OCI-LY1 (cell line): ENCODE measurements at regions not wholly inside any gene's neighbourhood (a gene's known extent, or its start where the extent isn't known, plus 50 kb on each side); places are given as distances from the start of the nearest gene placed in this dataset.

ENCODE experiments used
- H2AFZ ChIP-seq: fragments of 200-600 bp; sonication (generic), shearing (Covaris generic); 2 replicates; pipeline ENCODE4 v1.6.0; 2014; ENCODE audit warnings: antibody characterized with exemption, mild to moderate bottlenecking, low read length
- H3F3A ChIP-seq: fragments of 200-600 bp; sonication (generic), shearing (Covaris generic); 2 replicates; pipeline ENCODE4 v1.6.0; 2014; ENCODE audit warnings: mild to moderate bottlenecking, antibody characterized with exemption, low read length, moderate library complexity; ENCODE audit not compliant: insufficient read depth
- H3K27ac ChIP-seq: fragments of 200-600 bp; sonication (generic); 2 replicates; pipeline ENCODE4 v1.5.1; 2014; ENCODE audit warnings: low read length, mixed run types, mild to moderate bottlenecking, low read depth; ENCODE audit not compliant: poor library complexity, severe bottlenecking
- H3K27me3 ChIP-seq: fragments of 200-600 bp; sonication (generic); 2 replicates; pipeline ENCODE4 v1.6.0; 2014; ENCODE audit warnings: antibody characterized with exemption, mild to moderate bottlenecking, low read length, moderate library complexity; ENCODE audit not compliant: insufficient read depth
- H3K36me3 ChIP-seq: fragments of 200-600 bp; sonication (generic); 2 replicates; pipeline ENCODE4 v1.6.1; 2014; ENCODE audit warnings: mild to moderate bottlenecking, antibody characterized with exemption, low read length, moderate library complexity, mixed read lengths; ENCODE audit not compliant: insufficient read depth
- H3K4me1 ChIP-seq: fragments of 200-600 bp; sonication (generic); 2 replicates; pipeline ENCODE4 v1.5.1; 2014; ENCODE audit warnings: mild to moderate bottlenecking, low read length, moderate library complexity; ENCODE audit not compliant: insufficient read depth, severe bottlenecking
- H3K4me2 ChIP-seq: fragments of 200-600 bp; sonication (generic), shearing (Covaris generic); 2 replicates; pipeline ENCODE4 v1.6.1; 2014; ENCODE audit warnings: low read length
- H3K4me3 ChIP-seq: fragments of 200-600 bp; sonication (generic); 2 replicates; pipeline ENCODE4 v1.5.1; 2014; ENCODE audit warnings: low read length, low read depth, mild to moderate bottlenecking, mixed read lengths; ENCODE audit not compliant: poor library complexity, severe bottlenecking
- H3K79me2 ChIP-seq: fragments of 200-600 bp; shearing (Covaris generic); 2 replicates; pipeline ENCODE4 v1.6.1; 2016; ENCODE audit warnings: mixed run types, low read length, mixed read lengths; ENCODE audit not compliant: insufficient read depth
- H3K9ac ChIP-seq: fragments of 200-600 bp; sonication (generic), shearing (Covaris generic); 2 replicates; pipeline ENCODE4 v1.6.1; 2014; ENCODE audit warnings: mild to moderate bottlenecking, low read length, mixed read lengths
- H3K9me2 ChIP-seq: fragments of 200-600 bp; sonication (generic), shearing (Covaris generic); 2 replicates; pipeline ENCODE4 v1.6.1; 2014; ENCODE audit warnings: low read depth, mild to moderate bottlenecking, low read length, mixed read lengths
- H3K9me3 ChIP-seq: fragments of 200-600 bp; shearing (Covaris generic); 2 replicates; pipeline ENCODE4 v1.6.1; 2014; ENCODE audit warnings: low read length, mixed read lengths
- H4K20me1 ChIP-seq: fragments of 200-600 bp; sonication (generic), shearing (Covaris generic); 2 replicates; pipeline ENCODE4 v1.6.0; 2016; ENCODE audit warnings: mild to moderate bottlenecking, low read length; ENCODE audit not compliant: insufficient read depth
- CTCF ChIP-seq: fragments of 200-600 bp; sonication (generic), shearing (Covaris generic); IDR thresholded peaks from 2 replicates; pipeline ENCODE4 v1.5.1; 2017; ENCODE audit warnings: mild to moderate bottlenecking, antibody characterized with exemption, low read length, moderate library complexity, mixed read lengths
- EZH2 ChIP-seq: fragments of 200-600 bp; sonication (generic), shearing (Covaris generic); IDR thresholded peaks from 2 replicates; pipeline ENCODE4 v1.8.0; 2017; ENCODE audit warnings: borderline replicate concordance, mixed run types, mild to moderate bottlenecking, antibody characterized with exemption, low read length, moderate library complexity, mixed read lengths

- Histone ChIP-seq H3K27ac (no peak overlapping the region), H3K4me3 (no peak overlapping the region), H2AFZ (no peak overlapping the region), H3K4me2 (no peak overlapping the region), H3K9me2 (no peaks in the 10 kb centered on the region), H3K9me3 (no peaks in the 10 kb centered on the region), H3F3A (no peaks in the 10 kb centered on the region), H3K27me3 (no peaks in the 10 kb centered on the region), H4K20me1 (no peaks in the 10 kb centered on the region), H3K4me1 (no peaks in the 10 kb centered on the region), H3K9ac (no peak overlapping the region), H3K36me3 (no peaks in the 10 kb centered on the region), H3K79me2 (no peaks in the 10 kb centered on the region)
- no peak for TF ChIP-seq EZH2
- no peak for TF ChIP-seq CTCF
Observed at GRCh38 chr2:65992198-65992554, 442.7 kb upstream of the MEIS1 start.

DNA sequence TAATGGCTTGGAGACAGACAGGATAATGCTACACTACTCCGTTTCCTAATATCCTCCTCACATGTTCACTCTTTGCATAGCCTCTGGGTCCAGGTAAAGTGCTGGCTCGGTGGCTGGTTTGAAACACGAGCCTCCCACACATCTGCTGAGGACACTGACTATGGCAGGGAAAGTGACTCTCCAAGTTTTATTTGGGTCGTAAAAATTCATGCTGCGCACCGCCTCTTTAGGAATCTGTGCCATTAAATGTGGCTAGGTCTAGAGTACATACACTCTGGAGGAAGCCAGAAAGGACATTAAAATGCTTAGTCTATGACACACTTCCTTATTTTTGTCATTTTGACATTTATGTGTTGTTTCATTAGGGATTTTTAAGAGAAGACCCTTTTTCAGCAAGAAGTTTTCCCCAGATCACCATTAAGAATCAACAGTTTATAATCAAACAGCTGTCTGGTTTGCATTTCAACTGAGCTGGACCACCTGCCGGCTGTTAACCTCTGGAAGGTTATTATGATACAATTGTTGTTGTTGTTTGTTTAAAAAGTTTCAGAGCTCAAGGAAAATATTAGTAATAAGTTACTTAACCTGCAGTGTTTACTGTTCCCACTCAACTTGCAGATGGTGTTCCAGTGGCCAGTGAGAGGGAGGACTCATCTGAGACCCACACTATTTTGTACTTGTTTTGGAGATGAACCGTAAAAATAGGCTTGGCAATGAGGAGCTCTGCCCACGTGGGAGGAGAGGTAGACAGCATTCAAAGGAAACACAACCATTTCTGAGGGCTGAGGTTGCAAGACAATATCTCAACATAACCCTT, 443.3 kb upstream of the MEIS1 start:
- TF ChIP-seq EZH2 (no peak), CTCF (no peak)
- Histone ChIP-seq H3K4me1 (no peaks in the 10 kb centered on the region), H3K36me3 (no peaks in the 10 kb centered on the region), H3K27me3 (no peaks in the 10 kb centered on the region), H3K4me2 (no peak overlapping the region), H3K4me3 (no peak overlapping the region), H3K9ac (no peak overlapping the region), H3K27ac (no peak overlapping the region), H3K9me2 (no peaks in the 10 kb centered on the region), H3F3A (no peaks in the 10 kb centered on the region), H2AFZ (no peak overlapping the region), H3K9me3 (no peaks in the 10 kb centered on the region), H4K20me1 (no peaks in the 10 kb centered on the region), H3K79me2 (no peaks in the 10 kb centered on the region)

DNA sequence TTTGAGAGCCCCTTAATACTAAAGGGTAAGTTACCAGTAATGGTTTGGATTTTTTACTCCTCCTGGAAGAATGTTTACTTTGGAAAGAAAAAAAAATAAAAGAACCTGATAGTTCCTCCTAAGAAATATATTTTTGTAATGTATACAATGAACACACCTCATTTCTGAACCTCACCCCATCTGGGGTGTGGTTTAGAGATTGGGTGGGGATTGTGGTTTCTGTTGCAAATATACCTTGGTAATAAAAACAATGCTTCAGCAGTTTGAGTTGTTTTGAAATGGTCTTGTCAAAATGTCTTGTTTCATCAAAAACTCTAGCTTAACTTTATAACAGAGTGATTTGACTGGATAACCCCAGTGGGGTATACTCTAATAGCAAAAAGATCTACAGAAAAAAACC, 448.9 kb upstream of the MEIS1 start:
- Histone ChIP-seq H3K9me3 (no peaks in the 10 kb centered on the region), H3K27me3 (0 out of 2 replicates have a peak, but pooled peaks cover 3% of the 10 kb centered on the region), H3K9ac (no peak overlapping the region), H3K4me3 (no peak overlapping the region), H4K20me1 (no peaks in the 10 kb centered on the region), H3F3A (no peaks in the 10 kb centered on the region), H3K4me1 (no peaks in the 10 kb centered on the region), H3K4me2 (no peak overlapping the region), H3K9me2 (no peaks in the 10 kb centered on the region), H3K79me2 (no peaks in the 10 kb centered on the region), H3K27ac (no peak overlapping the region), H2AFZ (no peak overlapping the region), H3K36me3 (no peaks in the 10 kb centered on the region)
- TF ChIP-seq CTCF: no peak
- no peak for TF ChIP-seq EZH2
